ENCODE measurements at regions not wholly inside any gene's neighbourhood (a gene's known extent, or its start where the extent isn't known, plus 50 kb on each side); places are given as distances from the start of the nearest gene placed in this dataset.

GRCh38 chr5:92371171-92371888 lies 988.2 kb upstream of the ARRDC3 start:
- no peak overlapping the region for H3K27ac ChIP-seq
- TF ChIP-seq, protein P1, sequence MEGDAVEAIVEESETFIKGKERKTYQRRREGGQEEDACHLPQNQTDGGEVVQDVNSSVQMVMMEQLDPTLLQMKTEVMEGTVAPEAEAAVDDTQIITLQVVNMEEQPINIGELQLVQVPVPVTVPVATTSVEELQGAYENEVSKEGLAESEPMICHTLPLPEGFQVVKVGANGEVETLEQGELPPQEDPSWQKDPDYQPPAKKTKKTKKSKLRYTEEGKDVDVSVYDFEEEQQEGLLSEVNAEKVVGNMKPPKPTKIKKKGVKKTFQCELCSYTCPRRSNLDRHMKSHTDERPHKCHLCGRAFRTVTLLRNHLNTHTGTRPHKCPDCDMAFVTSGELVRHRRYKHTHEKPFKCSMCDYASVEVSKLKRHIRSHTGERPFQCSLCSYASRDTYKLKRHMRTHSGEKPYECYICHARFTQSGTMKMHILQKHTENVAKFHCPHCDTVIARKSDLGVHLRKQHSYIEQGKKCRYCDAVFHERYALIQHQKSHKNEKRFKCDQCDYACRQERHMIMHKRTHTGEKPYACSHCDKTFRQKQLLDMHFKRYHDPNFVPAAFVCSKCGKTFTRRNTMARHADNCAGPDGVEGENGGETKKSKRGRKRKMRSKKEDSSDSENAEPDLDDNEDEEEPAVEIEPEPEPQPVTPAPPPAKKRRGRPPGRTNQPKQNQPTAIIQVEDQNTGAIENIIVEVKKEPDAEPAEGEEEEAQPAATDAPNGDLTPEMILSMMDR (conservative IDR thresholded peaks at IDR 0.05) = no peak

GRCh38 chr5:92370032-92370431 lies 986.9 kb upstream of the ARRDC3 start:
- TF ChIP-seq, protein P1 (conservative IDR thresholded peaks at IDR 0.05) = no peak
- H3K27ac ChIP-seq = no peak overlapping the region

- no peak overlapping the region for H3K27ac ChIP-seq
- TF ChIP-seq, protein P1 (conservative IDR thresholded peaks at IDR 0.05) = no peak
These were observed 986.5 kb upstream of the ARRDC3 start for GRCh38 chr5:92369587-92369986.

DNA sequence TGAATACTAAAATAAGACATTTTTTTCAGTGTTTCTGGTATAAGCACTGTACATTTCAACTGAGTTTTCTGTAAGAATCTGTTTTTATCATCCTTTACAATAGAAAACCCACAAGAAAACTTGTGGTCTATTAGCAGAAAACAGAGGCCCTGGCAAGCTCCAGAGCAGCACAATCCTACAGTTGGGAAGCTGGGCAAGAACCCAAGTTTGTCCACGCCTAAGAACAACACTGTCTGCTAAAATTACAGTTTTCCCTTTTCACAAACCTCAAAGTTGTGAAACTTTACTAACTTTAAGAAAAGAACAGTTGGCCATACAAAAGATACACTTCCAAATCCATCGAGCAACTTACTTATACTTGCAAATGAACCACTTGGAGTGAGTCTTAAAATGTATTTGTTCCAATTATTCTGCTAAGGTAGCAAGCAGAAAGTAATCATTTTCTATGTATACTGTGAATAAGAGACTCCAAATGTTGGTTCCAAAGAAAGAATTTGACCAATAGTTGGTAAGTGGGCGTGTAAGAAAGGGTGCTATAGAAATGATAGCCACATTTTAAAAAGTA lies 982.0 kb upstream of the ARRDC3 start:
- TF ChIP-seq, protein P1 (conservative IDR thresholded peaks at IDR 0.05) = no peak

DNA sequence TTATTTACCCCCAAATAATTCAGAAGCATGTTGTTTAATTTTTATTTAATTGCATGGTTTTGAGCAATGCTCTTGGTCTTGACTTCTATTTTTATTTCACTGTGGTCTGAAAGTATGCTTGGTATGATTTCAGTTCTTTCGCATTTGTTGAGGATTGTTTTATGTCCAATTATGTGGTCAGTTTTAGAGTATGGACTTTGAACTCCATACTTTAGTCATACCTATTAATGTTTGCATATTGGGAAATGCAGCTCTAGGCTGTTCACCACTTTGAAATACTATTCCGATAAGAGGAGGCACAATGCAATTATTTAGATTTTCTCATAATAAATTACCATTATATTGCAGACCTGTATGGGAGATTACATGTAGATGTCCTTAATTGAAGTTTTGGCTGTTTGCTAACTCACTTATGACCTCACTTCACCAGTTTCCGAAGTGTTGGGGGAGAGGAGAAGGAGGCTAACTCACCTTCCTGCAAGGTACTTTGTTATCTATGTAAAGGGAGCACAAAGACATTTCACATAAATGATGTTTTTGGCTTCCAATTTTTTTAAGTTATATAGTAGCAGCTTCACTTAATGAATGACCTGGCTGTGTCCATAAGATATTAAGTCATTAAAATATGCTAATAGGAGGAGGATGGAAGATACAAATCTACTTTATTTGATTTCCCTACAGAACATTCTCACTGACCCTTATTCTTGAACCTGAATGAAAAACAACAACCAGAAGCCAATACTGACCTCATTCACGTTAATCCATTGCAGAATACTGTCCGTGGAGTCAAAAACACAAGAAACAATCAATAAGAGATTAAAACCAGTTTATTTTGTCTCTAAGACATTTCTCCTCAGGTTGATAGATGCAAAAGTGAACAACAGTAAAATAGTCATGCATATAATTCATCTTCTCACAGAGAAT lies 970.3 kb upstream of the ARRDC3 start:
- no peak overlapping the region for H3K27ac ChIP-seq
- TF ChIP-seq, protein P1 (conservative IDR thresholded peaks at IDR 0.05) = no peak

More for the DNA sequence above, 982.0 kb upstream of the ARRDC3 start:
- H3K27ac ChIP-seq = no peak overlapping the region

GRCh38 chr5:92337772-92338234 lies 954.7 kb upstream of the ARRDC3 start:
- TF ChIP-seq, protein P1 (conservative IDR thresholded peaks at IDR 0.05) = no peak
- no peak overlapping the region for H3K27ac ChIP-seq

GRCh38 chr5:92332039-92332438 lies 948.9 kb upstream of the ARRDC3 start:
- TF ChIP-seq, protein P1 (conservative IDR thresholded peaks at IDR 0.05) = no peak
- H3K27ac ChIP-seq = no peak overlapping the region
